ENCODE measurements at regions not wholly inside any gene's neighbourhood (a gene's known extent, or its start where the extent isn't known, plus 50 kb on each side); places are given as distances from the start of the nearest gene placed in this dataset.

DNA sequence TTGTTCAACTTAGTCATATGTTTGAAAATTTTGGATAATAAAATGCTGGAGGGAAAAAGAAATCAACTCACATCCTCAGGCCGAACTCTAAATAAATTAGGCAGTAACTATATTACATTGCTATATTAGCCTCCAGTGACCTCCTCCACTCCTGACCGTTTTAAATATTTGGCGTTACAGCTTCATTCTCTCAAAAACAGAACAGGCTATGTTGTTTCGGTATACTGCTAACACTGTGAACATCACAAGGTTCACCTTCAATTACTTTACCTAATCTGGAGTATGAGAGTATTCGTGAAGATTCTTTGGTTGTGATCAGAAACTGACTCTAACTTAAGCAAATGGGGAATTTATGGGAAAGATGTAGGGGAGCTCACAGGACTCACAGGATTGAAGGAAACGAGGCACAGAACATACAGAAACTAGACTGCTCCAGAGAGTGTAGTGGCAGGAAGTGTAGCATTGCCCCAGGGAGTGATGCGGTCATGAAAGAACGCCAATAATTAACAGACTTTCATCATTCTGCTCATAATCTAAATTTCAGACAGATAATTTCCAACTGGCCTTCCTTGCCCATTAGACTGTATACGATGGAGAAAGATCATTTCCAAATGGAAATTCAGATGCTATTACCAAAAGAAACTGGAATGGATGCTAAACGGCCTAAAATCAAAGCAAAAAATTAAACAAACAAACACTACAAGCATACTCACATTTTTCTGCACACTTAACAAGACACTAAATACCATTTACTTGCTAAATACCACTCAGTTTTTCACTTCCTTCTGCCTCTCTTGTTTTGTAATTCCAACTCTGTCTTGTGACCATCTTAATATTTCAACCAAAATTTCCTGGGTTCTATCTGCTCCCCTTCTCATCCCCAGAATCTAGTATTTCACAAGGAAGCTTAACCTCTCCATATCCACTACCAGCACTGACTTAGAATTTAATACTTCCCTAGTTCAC is 110.1 kb upstream of the LPAR1 start:
- DNase-seq (ENCODE audit: low spot score in 2 of 2), result no peak
- H3K27me3 ChIP-seq, result no peaks in the 10 kb centered on the region
- no peaks in the 10 kb centered on the region for H3K36me3 ChIP-seq
- no peak overlapping the region for H3K4me3 ChIP-seq
- 70% methylated on average over 10 of the region's 10 CpGs for WGBS
- TF ChIP-seq POLR2AphosphoS5 (IDR thresholded peaks at IDR 0.05), result no peak
- TF ChIP-seq, protein P1, sequence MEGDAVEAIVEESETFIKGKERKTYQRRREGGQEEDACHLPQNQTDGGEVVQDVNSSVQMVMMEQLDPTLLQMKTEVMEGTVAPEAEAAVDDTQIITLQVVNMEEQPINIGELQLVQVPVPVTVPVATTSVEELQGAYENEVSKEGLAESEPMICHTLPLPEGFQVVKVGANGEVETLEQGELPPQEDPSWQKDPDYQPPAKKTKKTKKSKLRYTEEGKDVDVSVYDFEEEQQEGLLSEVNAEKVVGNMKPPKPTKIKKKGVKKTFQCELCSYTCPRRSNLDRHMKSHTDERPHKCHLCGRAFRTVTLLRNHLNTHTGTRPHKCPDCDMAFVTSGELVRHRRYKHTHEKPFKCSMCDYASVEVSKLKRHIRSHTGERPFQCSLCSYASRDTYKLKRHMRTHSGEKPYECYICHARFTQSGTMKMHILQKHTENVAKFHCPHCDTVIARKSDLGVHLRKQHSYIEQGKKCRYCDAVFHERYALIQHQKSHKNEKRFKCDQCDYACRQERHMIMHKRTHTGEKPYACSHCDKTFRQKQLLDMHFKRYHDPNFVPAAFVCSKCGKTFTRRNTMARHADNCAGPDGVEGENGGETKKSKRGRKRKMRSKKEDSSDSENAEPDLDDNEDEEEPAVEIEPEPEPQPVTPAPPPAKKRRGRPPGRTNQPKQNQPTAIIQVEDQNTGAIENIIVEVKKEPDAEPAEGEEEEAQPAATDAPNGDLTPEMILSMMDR (IDR thresholded peaks at IDR 0.05), result no peak
- no peak for TF ChIP-seq EP300 (IDR thresholded peaks at IDR 0.05)
- peaks cover 6% of the 10 kb centered on the region for H3K4me1 ChIP-seq
- H3K9me3 ChIP-seq, result no peaks in the 10 kb centered on the region
- peak overlapping the region; percentile 4 for H3K27ac ChIP-seq

DNA sequence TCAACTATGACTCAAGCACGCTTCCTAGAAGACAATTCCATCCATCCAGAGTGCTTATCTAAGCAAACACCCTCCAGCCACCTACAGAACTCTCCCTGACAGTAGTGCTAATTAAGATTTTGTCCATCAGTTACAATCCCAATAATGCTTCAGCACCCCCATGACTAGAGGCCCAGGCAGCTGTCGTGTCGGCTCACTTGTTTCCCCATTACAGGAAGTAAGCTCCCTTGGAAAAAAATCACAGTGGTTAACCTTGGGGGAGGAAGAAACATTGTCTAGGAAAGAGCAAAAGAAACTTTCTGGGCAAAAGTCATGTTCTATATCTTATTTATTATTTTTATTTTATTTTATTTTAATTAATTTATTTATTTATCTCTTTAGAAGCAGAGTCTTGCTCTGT is 108.8 kb upstream of the LPAR1 start:
- 89% methylated on average over 3 of the region's 3 CpGs for WGBS
- H3K4me1 ChIP-seq, result peaks cover 6% of the 10 kb centered on the region
- H3K27ac ChIP-seq, result no peak overlapping the region
- DNase-seq (ENCODE audit: low spot score in 2 of 2), result no peak
- no peak overlapping the region for H3K4me3 ChIP-seq
- H3K36me3 ChIP-seq, result no peaks in the 10 kb centered on the region
- no peaks in the 10 kb centered on the region for H3K9me3 ChIP-seq
- no peak for TF ChIP-seq EP300 (IDR thresholded peaks at IDR 0.05)
- no peak for TF ChIP-seq POLR2A (IDR thresholded peaks at IDR 0.05)
- no peak for TF ChIP-seq POLR2AphosphoS5 (IDR thresholded peaks at IDR 0.05)
- TF ChIP-seq, protein P1 (IDR thresholded peaks at IDR 0.05), result no peak
- H3K27me3 ChIP-seq, result no peaks in the 10 kb centered on the region

DNA sequence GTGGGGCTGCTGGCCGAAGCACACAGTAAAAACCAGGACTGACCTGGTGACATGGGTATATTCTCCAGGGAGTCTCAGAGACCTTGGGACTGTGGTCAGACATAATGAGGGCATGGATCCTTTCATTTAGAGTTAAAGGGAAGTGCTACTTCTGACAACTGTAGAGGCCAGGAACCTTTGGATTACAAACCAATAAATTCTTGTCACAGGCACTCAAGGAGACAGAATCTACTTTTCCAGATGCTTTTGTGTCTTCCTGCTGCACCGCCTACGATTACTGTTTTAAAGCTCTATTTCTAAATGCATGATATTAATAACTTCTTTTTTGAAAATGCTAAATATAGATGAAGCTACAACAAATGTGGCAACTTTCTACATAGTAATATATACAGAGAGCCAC is 106.5 kb upstream of the LPAR1 start:
- DNase-seq (ENCODE audit: low spot score in 2 of 2), result no peak
- no peaks in the 10 kb centered on the region for H3K27me3 ChIP-seq
- 87% methylated on average over 3 of the region's 3 CpGs for WGBS

DNA sequence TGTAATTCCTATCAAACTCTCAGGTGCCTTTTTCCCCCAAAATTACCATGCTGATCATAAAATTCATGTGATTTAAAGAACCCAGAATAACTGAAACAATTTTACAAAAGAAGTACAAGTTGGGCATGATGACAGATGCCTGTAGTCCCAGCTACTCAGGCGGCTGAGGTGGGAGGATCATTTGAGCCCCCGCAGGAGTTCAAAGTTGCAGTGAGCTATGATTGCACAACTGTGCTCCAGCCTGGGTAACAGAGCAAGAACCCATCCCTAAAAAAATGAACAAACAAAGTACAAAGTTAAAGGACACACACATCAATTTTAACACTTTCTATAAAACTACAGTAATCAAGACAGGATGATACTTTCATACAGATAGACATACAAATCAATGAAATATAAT is 97.9 kb upstream of the LPAR1 start:
- WGBS, result 89% methylated on average over 2 of the region's 2 CpGs
- no peaks in the 10 kb centered on the region for H3K9me3 ChIP-seq
- no peak for TF ChIP-seq POLR2AphosphoS5 (IDR thresholded peaks at IDR 0.05)
- TF ChIP-seq, protein P1 (IDR thresholded peaks at IDR 0.05), result no peak
- TF ChIP-seq EP300 (IDR thresholded peaks at IDR 0.05), result no peak
- TF ChIP-seq POLR2A (IDR thresholded peaks at IDR 0.05), result no peak
- H3K27me3 ChIP-seq, result no peaks in the 10 kb centered on the region
- H3K36me3 ChIP-seq, result no peaks in the 10 kb centered on the region
- H3K4me1 ChIP-seq, result no peaks in the 10 kb centered on the region
- H3K4me3 ChIP-seq, result no peak overlapping the region
- no peak overlapping the region for H3K27ac ChIP-seq
- no peak for DNase-seq (ENCODE audit: low spot score in 2 of 2)

More for the DNA sequence above, 106.5 kb upstream of the LPAR1 start:
- TF ChIP-seq POLR2AphosphoS5 (IDR thresholded peaks at IDR 0.05), result no peak
- TF ChIP-seq POLR2A (IDR thresholded peaks at IDR 0.05), result no peak
- no peak for TF ChIP-seq EP300 (IDR thresholded peaks at IDR 0.05)
- TF ChIP-seq, protein P1 (IDR thresholded peaks at IDR 0.05), result no peak
- no peaks in the 10 kb centered on the region for H3K9me3 ChIP-seq
- no peaks in the 10 kb centered on the region for H3K36me3 ChIP-seq
- H3K4me1 ChIP-seq, result peaks cover 6% of the 10 kb centered on the region
- no peak overlapping the region for H3K4me3 ChIP-seq
- no peak overlapping the region for H3K27ac ChIP-seq

DNA sequence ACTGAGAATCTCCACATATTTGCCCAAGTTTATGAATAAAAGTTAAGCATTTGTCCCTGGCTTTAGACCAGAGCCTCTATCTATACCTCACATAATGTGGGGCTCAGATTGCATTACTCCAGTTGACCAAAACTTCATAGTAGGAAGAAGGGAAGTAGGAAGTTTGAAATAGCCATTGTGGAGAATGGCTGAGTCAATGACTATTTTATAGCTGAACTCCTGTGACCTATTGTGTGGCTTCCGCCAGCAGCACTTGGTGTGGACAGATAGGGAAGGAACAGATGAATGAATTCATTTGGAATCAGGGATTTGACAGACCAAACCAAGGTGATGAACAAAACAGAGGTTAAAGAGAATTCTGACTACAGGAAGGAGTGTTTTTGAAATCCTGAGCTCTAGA is 92.9 kb upstream of the LPAR1 start:
- Histone ChIP-seq H3K9me3 (no peaks in the 10 kb centered on the region), H3K4me3 (no peak overlapping the region), H3K27ac (no peak overlapping the region), H3K36me3 (no peaks in the 10 kb centered on the region), H3K27me3 (no peaks in the 10 kb centered on the region), H3K4me1 (no peaks in the 10 kb centered on the region)
- DNase-seq (ENCODE audit: low spot score in 2 of 2), result no peak
- 87% methylated on average over 1 of the region's 1 CpG for WGBS
- TF ChIP-seq POLR2AphosphoS5 (IDR thresholded peaks at IDR 0.05), result no peak
- TF ChIP-seq, protein P1 (IDR thresholded peaks at IDR 0.05), result no peak
- no peak for TF ChIP-seq POLR2A (IDR thresholded peaks at IDR 0.05)
- no peak for TF ChIP-seq EP300 (IDR thresholded peaks at IDR 0.05)

Measured in suprapubic skin (tissue), 4 donors.